SK-N-DZ (cell line): ENCODE measurements at regions not wholly inside any gene's neighbourhood (a gene's known extent, or its start where the extent isn't known, plus 50 kb on each side); places are given as distances from the start of the nearest gene placed in this dataset.

Experiments used
- DNase-seq: peaks from one replicate; pipeline ENCODE4 v3.0.0-alpha.2; 2015; ENCODE audit warnings: low spot score

GRCh38 chr17:55829995-55830612 is 79.3 kb downstream of the PCTP start:
- DNase-seq, result no peak

- DNase-seq, result peak; percentile 17
Observed at GRCh38 chr17:55830699-55831471, 80.0 kb downstream of the PCTP start.

- DNase-seq, result no peak
Observed at GRCh38 chr17:55833306-55833705, 82.5 kb downstream of the PCTP start.

GRCh38 chr17:55842405-55843158 is 91.7 kb downstream of the PCTP start:
- DNase-seq, result no peak

- DNase-seq, result no peak
Observed at GRCh38 chr17:55843785-55844184, 92.9 kb downstream of the PCTP start.

GRCh38 chr17:55845385-55845784 is 94.5 kb downstream of the PCTP start:
- DNase-seq, result peak; percentile 45

GRCh38 chr17:55846745-55847144 is 95.9 kb downstream of the PCTP start:
- no peak for DNase-seq

- peak; percentile 45 for DNase-seq
Observed at GRCh38 chr17:55852734-55853133, 101.9 kb downstream of the PCTP start.

- DNase-seq, result no peak
Observed at GRCh38 chr17:55859301-55859795, 108.5 kb downstream of the PCTP start.

- DNase-seq, result no peak
Observed at GRCh38 chr17:55865072-55865762, 114.4 kb downstream of the PCTP start.

GRCh38 chr17:55870044-55870443 is 119.2 kb downstream of the PCTP start:
- DNase-seq, result no peak

- no peak for DNase-seq
Observed at GRCh38 chr17:55872374-55872773, 121.5 kb downstream of the PCTP start.

GRCh38 chr17:55873017-55873758 is 122.3 kb downstream of the PCTP start:
- no peak for DNase-seq

GRCh38 chr17:55883149-55883548 is 132.3 kb downstream of the PCTP start:
- peak; percentile 10 for DNase-seq

- DNase-seq, result no peak
Observed at GRCh38 chr17:55887531-55887930, 136.7 kb downstream of the PCTP start.

GRCh38 chr17:55889271-55889670 is 138.4 kb downstream of the PCTP start:
- DNase-seq, result no peak

- no peak for DNase-seq
Observed at GRCh38 chr17:55895112-55895759, 144.4 kb downstream of the PCTP start.

GRCh38 chr17:55897301-55897700 is 146.4 kb downstream of the PCTP start:
- no peak for DNase-seq

- no peak for DNase-seq
Observed at GRCh38 chr17:55898195-55898594, 147.3 kb downstream of the PCTP start.

GRCh38 chr17:55900188-55900587 is 149.3 kb downstream of the PCTP start:
- no peak for DNase-seq
